OCI-LY1 (cell line): ENCODE measurements at regions not wholly inside any gene's neighbourhood (a gene's known extent, or its start where the extent isn't known, plus 50 kb on each side); places are given as distances from the start of the nearest gene placed in this dataset.

ENCODE experiments used
- EZH2 ChIP-seq: fragments of 200-600 bp; sonication (generic), shearing (Covaris generic); IDR thresholded peaks from 2 replicates; pipeline ENCODE4 v1.8.0; 2017; ENCODE audit warnings: borderline replicate concordance, mixed run types, mild to moderate bottlenecking, antibody characterized with exemption, low read length, moderate library complexity, mixed read lengths
- TF ChIP-seq, protein P1 (sequence below): fragments of 200-600 bp; sonication (generic), shearing (Covaris generic); IDR thresholded peaks from 2 replicates; pipeline ENCODE4 v1.5.1; 2017; ENCODE audit warnings: mild to moderate bottlenecking, antibody characterized with exemption, low read length, moderate library complexity, mixed read lengths

DNA sequence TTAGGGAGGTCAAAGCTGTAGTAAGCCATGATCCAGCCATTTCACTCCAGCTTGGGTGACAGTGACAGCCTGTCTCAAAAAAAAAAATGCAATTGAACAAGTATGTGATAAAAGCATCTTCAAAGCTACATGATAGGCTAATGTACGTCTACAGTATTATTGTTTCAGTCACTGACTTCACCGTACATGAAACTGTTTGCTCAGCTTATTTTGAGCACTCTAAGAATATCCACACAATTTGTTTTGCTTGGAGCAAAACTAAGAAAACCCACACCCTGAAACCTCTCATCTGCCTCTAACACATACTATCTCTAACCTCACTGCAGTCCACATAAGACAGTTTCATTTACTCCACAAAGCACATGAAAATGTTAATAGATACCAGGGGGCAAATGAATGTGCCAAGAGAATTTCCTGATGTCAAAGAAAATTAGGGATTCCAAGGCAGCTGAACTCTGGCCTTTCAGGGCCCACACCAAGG, 60.7 kb downstream of the KCNA4 start:
- TF ChIP-seq, protein P1, sequence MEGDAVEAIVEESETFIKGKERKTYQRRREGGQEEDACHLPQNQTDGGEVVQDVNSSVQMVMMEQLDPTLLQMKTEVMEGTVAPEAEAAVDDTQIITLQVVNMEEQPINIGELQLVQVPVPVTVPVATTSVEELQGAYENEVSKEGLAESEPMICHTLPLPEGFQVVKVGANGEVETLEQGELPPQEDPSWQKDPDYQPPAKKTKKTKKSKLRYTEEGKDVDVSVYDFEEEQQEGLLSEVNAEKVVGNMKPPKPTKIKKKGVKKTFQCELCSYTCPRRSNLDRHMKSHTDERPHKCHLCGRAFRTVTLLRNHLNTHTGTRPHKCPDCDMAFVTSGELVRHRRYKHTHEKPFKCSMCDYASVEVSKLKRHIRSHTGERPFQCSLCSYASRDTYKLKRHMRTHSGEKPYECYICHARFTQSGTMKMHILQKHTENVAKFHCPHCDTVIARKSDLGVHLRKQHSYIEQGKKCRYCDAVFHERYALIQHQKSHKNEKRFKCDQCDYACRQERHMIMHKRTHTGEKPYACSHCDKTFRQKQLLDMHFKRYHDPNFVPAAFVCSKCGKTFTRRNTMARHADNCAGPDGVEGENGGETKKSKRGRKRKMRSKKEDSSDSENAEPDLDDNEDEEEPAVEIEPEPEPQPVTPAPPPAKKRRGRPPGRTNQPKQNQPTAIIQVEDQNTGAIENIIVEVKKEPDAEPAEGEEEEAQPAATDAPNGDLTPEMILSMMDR, result no peak
- no peak for TF ChIP-seq EZH2
